Right renal cortex interstitium (tissue), 3 donors: ENCODE measurements at regions not wholly inside any gene's neighbourhood (a gene's known extent, or its start where the extent isn't known, plus 50 kb on each side); places are given as distances from the start of the nearest gene placed in this dataset.

Experiments used
- DNase-seq, 3 donors: peaks; one replicate each; pipeline ENCODE4 v3.0.0-alpha.2; 2013; ENCODE audit warnings: low read depth in 3 of 3, low spot score in 2 of 3

- no peak for DNase-seq
These were observed 71.8 kb downstream of the RTL9 start for GRCh38 chrX:110430293-110431076.

GRCh38 chrX:110432091-110432905 is 73.7 kb downstream of the RTL9 start:
- no peak for DNase-seq

- no peak for DNase-seq
These were observed 74.2 kb downstream of the RTL9 start for GRCh38 chrX:110432906-110433215.

- DNase-seq = no peak
These were observed 76.5 kb downstream of the RTL9 start for GRCh38 chrX:110435196-110435595.

- no peak for DNase-seq
These were observed 77.9 kb downstream of the RTL9 start for GRCh38 chrX:110436523-110436922.

GRCh38 chrX:110437686-110438085 is 79.0 kb downstream of the RTL9 start:
- DNase-seq = no peak

GRCh38 chrX:110440016-110440805 is 81.6 kb downstream of the RTL9 start:
- DNase-seq = no peak

GRCh38 chrX:110442635-110443034 is 84.0 kb downstream of the RTL9 start:
- no peak for DNase-seq

- no peak for DNase-seq
These were observed 86.3 kb downstream of the RTL9 start for GRCh38 chrX:110444996-110445395.

GRCh38 chrX:110448459-110448858 is 89.8 kb downstream of the RTL9 start:
- DNase-seq = no peak

- no peak for DNase-seq
These were observed 90.7 kb downstream of the RTL9 start for GRCh38 chrX:110449312-110449711.

- DNase-seq = peak; percentile 29 to 50 (median 40)
These were observed 91.4 kb downstream of the RTL9 start for GRCh38 chrX:110450050-110450449.

- no peak for DNase-seq
These were observed 95.7 kb downstream of the RTL9 start for GRCh38 chrX:110454336-110454735.

- DNase-seq = no peak
These were observed 104.3 kb downstream of the RTL9 start for GRCh38 chrX:110462957-110463356.

- no peak for DNase-seq
These were observed 108.1 kb downstream of the RTL9 start for GRCh38 chrX:110466790-110467189.

GRCh38 chrX:110472265-110472664 is 113.6 kb downstream of the RTL9 start:
- no peak for DNase-seq

- DNase-seq = no peak
These were observed 119.1 kb downstream of the RTL9 start for GRCh38 chrX:110477593-110478228.

GRCh38 chrX:110491846-110492620 is 133.4 kb downstream of the RTL9 start:
- no peak for DNase-seq

- DNase-seq = no peak
These were observed 146.3 kb downstream of the RTL9 start for GRCh38 chrX:110504947-110505346.
